IMR-90 (cell line): ENCODE measurements at regions not wholly inside any gene's neighbourhood (a gene's known extent, or its start where the extent isn't known, plus 50 kb on each side); places are given as distances from the start of the nearest gene placed in this dataset.

Experiments
- ATAC-seq: fragments of 200-7000 bp; cut with Tn5 transposase; 2 replicates; pipeline ENCODE4 v1.9.1; 2020; ENCODE audit warnings: low read depth, mild to moderate bottlenecking, moderate library complexity
- BruUV-seq: library from RNA; stranded (reverse); fragments of 400-500 nt; replicated peaks from 2 replicates; lab custom pipeline; 2021; lab: Mats Ljungman, UMichigan
- CTCF ChIA-PET: fragments of 300-600 bp; formaldehyde crosslinking; extraction: SDS; loops from one replicate; lab custom pipeline; 2021; ENCODE audit warnings: antibody characterized with exemption; lab: Yijun Ruan, JAX
- POLR2A ChIA-PET: fragments of 300-600 bp; sonication (Branson Sonifier 250); formaldehyde crosslinking; loops from one replicate; lab custom pipeline; 2022; ENCODE audit warnings: antibody characterized with exemption; ENCODE audit not compliant: unreplicated experiment; lab: Charles Lee
- DNase-seq: peaks from one replicate; pipeline ENCODE4 v3.0.0; 2013
- H2AFZ ChIP-seq: replicated peaks from 2 replicates; pipeline ENCODE3; 2013; ENCODE audit warnings: low read length, mild to moderate bottlenecking; ENCODE audit not compliant: poor library complexity
- H2AK5ac ChIP-seq: 2 replicates; pipeline ENCODE4 v1.6.1; 2013; ENCODE audit warnings: low read depth, low read length, inconsistent platforms
- H2AK9ac ChIP-seq: replicated peaks from 2 replicates; pipeline ENCODE3; 2013; ENCODE audit warnings: mild to moderate bottlenecking, low read depth, low read length, moderate library complexity; ENCODE audit not compliant: poor library complexity
- H2BK120ac ChIP-seq: 2 replicates; pipeline ENCODE4 v1.6.1; 2013; ENCODE audit warnings: low read depth, low read length, inconsistent platforms
- H2BK15ac ChIP-seq: 3 replicates; pipeline ENCODE4 v1.6.1; 2013; ENCODE audit warnings: low read depth, low read length, inconsistent platforms
- H2BK20ac ChIP-seq: 2 replicates; pipeline ENCODE4 v1.6.1; 2013; ENCODE audit warnings: low read depth, mild to moderate bottlenecking, inconsistent platforms, low read length, moderate library complexity
- H2BK5ac ChIP-seq: 2 replicates; pipeline ENCODE4 v1.6.1; 2013; ENCODE audit warnings: mild to moderate bottlenecking, low read depth, low read length, inconsistent platforms; ENCODE audit not compliant: poor library complexity, severe bottlenecking
- H3K14ac ChIP-seq: replicated peaks from 2 replicates; pipeline ENCODE4 v1.6.1; 2013; ENCODE audit warnings: low read depth, low read length, inconsistent platforms
- H3K18ac ChIP-seq: 2 replicates; pipeline ENCODE4 v1.6.1; 2013; ENCODE audit warnings: low read depth, low read length, control low read depth
- H3K23ac ChIP-seq: 2 replicates; pipeline ENCODE4 v1.6.1; 2013; ENCODE audit warnings: low read depth, low read length, inconsistent platforms
- H3K27ac ChIP-seq: 2 replicates; pipeline ENCODE4 v1.5.1; 2013; ENCODE audit warnings: mild to moderate bottlenecking, control low read depth, low read length; ENCODE audit not compliant: insufficient read depth
- H3K27me3 ChIP-seq: 2 replicates; pipeline ENCODE4 v1.6.1; 2013; ENCODE audit warnings: low read length; ENCODE audit not compliant: control insufficient read depth, insufficient read depth
- H3K36me3 ChIP-seq: 2 replicates; pipeline ENCODE4 v1.6.1; 2013; ENCODE audit warnings: low read length, mixed read lengths; ENCODE audit not compliant: control insufficient read depth, insufficient read depth
- H3K4ac ChIP-seq: 2 replicates; pipeline ENCODE4 v1.6.1; 2013; ENCODE audit warnings: low read depth, low read length, inconsistent platforms
- H3K4me1 ChIP-seq: 2 replicates; pipeline ENCODE4 v1.6.1; 2013; ENCODE audit warnings: low read length, mixed read lengths; ENCODE audit not compliant: control insufficient read depth, insufficient read depth
- H3K4me2 ChIP-seq: 2 replicates; pipeline ENCODE4 v1.6.1; 2013; ENCODE audit warnings: low read depth, mild to moderate bottlenecking, control low read depth, low read length, moderate library complexity
- H3K4me3 ChIP-seq: 2 replicates; pipeline ENCODE4 v1.5.1; 2013; ENCODE audit warnings: low read depth, mild to moderate bottlenecking, control low read depth, low read length, moderate library complexity; ENCODE audit not compliant: insufficient read depth
- H3K56ac ChIP-seq: 2 replicates; pipeline ENCODE4 v1.6.1; 2013; ENCODE audit warnings: low read length, inconsistent platforms; ENCODE audit not compliant: insufficient read depth; ENCODE audit errors: extremely low read depth
- H3K79me1 ChIP-seq, 2 experiments: 2 replicates each; pipeline ENCODE4 v1.6.1; 2013; ENCODE audit warnings: low read length in 2 of 2, inconsistent platforms in 1 of 2, low read depth in 1 of 2
- H3K9ac ChIP-seq: 2 replicates; pipeline ENCODE4 v1.6.1; 2013; ENCODE audit warnings: low read depth, low read length, control low read depth
- H3K9me1 ChIP-seq: 2 replicates; pipeline ENCODE4 v1.6.1; 2013; ENCODE audit warnings: low read length, inconsistent platforms; ENCODE audit not compliant: insufficient read depth
- H3K9me3 ChIP-seq: 2 replicates; pipeline ENCODE4 v1.6.1; 2013; ENCODE audit warnings: low read length; ENCODE audit not compliant: control insufficient read depth, insufficient read depth
- H4K20me1 ChIP-seq: 2 replicates; pipeline ENCODE4 v1.6.1; 2013; ENCODE audit warnings: low read length, inconsistent platforms; ENCODE audit not compliant: insufficient read depth
- H4K5ac ChIP-seq: 2 replicates; pipeline ENCODE4 v1.6.1; 2013; ENCODE audit warnings: mild to moderate bottlenecking, low read depth, low read length, control low read depth
- H4K8ac ChIP-seq, 2 experiments: 2 replicates each; pipeline ENCODE4 v1.6.1; 2013; ENCODE audit warnings: low read depth in 2 of 2, low read length in 2 of 2, control low read depth in 1 of 2, inconsistent platforms in 1 of 2
- H4K91ac ChIP-seq: 2 replicates; pipeline ENCODE4 v1.6.1; 2013; ENCODE audit warnings: low read depth, low read length, inconsistent platforms; ENCODE audit not compliant: insufficient read depth
- BHLHE40 ChIP-seq: fragments of 150-350 bp; IDR thresholded peaks from 2 replicates; pipeline ENCODE4 v1.6.1; 2016; ENCODE audit warnings: mild to moderate bottlenecking, low read depth, low read length
- CEBPB ChIP-seq: IDR thresholded peaks from 2 replicates; pipeline ENCODE4 v1.6.1; 2012; ENCODE audit warnings: low read depth, low read length, improper control_type of control experiment
- CHD1 ChIP-seq: IDR thresholded peaks from 2 replicates; pipeline ENCODE4 v1.6.1; 2012; ENCODE audit warnings: low read depth, low read length, improper control_type of control experiment
- FOS ChIP-seq: fragments of 150-350 bp; IDR thresholded peaks from 2 replicates; pipeline ENCODE4 v1.6.1; 2016; ENCODE audit warnings: low read depth, low read length
- MAFK ChIP-seq: IDR thresholded peaks from 2 replicates; pipeline ENCODE4 v1.6.1; 2012; ENCODE audit warnings: low read depth, low read length, improper control_type of control experiment
- MAZ ChIP-seq: IDR thresholded peaks from 2 replicates; pipeline ENCODE4 v1.6.1; 2012; ENCODE audit warnings: low read depth, mild to moderate bottlenecking, low read length, improper control_type of control experiment, moderate library complexity, borderline replicate concordance
- NFE2L2 ChIP-seq: fragments of 150-350 bp; IDR thresholded peaks from 2 replicates; pipeline ENCODE4 v1.6.1; 2016; ENCODE audit warnings: low read depth, mild to moderate bottlenecking, low read length
- POLR2A ChIP-seq: IDR thresholded peaks from 2 replicates; pipeline ENCODE4 v1.6.1; 2012; ENCODE audit warnings: mild to moderate bottlenecking, low read depth, low read length
- RAD21 ChIP-seq: IDR thresholded peaks from 2 replicates; pipeline ENCODE4 v1.6.1; 2012; ENCODE audit warnings: low read length, improper control_type of control experiment
- RCOR1 ChIP-seq: IDR thresholded peaks from 2 replicates; pipeline ENCODE4 v1.6.1; 2012; ENCODE audit warnings: mild to moderate bottlenecking, low read length, improper control_type of control experiment; ENCODE audit not compliant: insufficient replicate concordance
- RFX5 ChIP-seq: IDR thresholded peaks from 2 replicates; pipeline ENCODE4 v1.8.0; 2012; ENCODE audit warnings: low read depth, mild to moderate bottlenecking, low read length, moderate library complexity
- WGBS, 2 experiments: methylation state at CpG; one replicate each; pipeline versions ENCODE4 v1.1.5 to v1.1.7; 2013; ENCODE audit warnings: missing lambda C conversion rate in 2 of 2; ENCODE audit not compliant: insufficient read length in 1 of 2; ENCODE audit errors: extremely low coverage in 2 of 2; 5-methylcytosine and 5-hydroxymethylcytosine counted together
- dilution Hi-C: fragments of 300-500 bp; cut with HindIII; formaldehyde crosslinking; loops from one replicate; pipeline ENCODE4 v1.14.3; 2018; ENCODE audit warnings: low sequenced_read_pairs; ENCODE audit not compliant: unreplicated experiment
- in situ Hi-C: fragments of 300-500 bp; cut with MboI; formaldehyde crosslinking; loops from 3 replicates; pipeline ENCODE4 v1.14.3; 2019; ENCODE audit warnings: low sequenced_read_pairs, inconsistent platforms, mixed read lengths
- intact Hi-C: fragments of 100-400 bp; cut with micrococcal nuclease; formaldehyde crosslinking; loops from 2 replicates; pipeline ENCODE4 v1.10.0; 2022
- TF ChIP-seq, protein P1 (sequence below): fragments of 150-350 bp; IDR thresholded peaks from 2 replicates; pipeline ENCODE4 v1.6.1; 2016; ENCODE audit warnings: low read depth, mild to moderate bottlenecking, low read length, moderate library complexity, borderline replicate concordance
- TF ChIP-seq, protein P2 (sequence below): fragments of 150-350 bp; IDR thresholded peaks from 2 replicates; pipeline ENCODE4 v1.6.1; 2017; ENCODE audit warnings: mild to moderate bottlenecking, antibody characterized with exemption, low read length, low read depth

DNA sequence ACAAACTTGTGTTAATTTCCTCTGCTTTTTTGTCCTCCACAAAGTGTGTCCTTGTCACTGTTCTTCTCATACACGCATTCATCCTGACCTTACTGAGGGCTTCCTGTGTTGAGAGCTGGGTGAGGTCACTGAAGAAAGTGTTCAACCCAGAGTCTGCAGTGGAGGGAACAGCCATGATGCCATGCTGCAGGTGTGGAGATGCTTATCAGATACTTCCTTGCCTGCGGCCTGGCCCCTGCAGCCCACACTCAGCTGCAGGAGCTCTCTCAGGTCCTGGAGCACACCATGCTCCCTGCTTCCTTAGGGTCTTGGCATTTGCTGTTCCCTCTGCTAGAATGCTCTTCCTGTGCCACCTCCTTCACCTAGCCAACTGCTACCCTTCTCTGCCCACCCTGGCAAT lies 108.1 kb upstream of the SPRY4 start:
- H3K27me3 ChIP-seq = no peaks in the 10 kb centered on the region
- no TSS peak for BruUV-seq
- H4K8ac ChIP-seq = peak overlapping the region; percentile 11 to 86; a peak in 2 of 4 replicates
- H3K4me2 ChIP-seq = no peak overlapping the region
- 100% methylated on average over 1 of the region's 2 CpGs; no CpG with 5 or more reads in 1 of the 2 experiments for WGBS, 2 experiments
- in situ Hi-C loops (no loop called here), intact Hi-C loops (loop anchor here (10.0 kb wide), 1 partner anchor 278 kb away; no protein-coding TSS in a partner anchor), dilution Hi-C loops (no loop called here)
- H3K79me1 ChIP-seq = 0 out of 4 replicates have a peak, but pooled peaks cover 0 to 6% of the 10 kb centered on the region in 2 experiments
- no peaks in the 10 kb centered on the region for H3K9me3 ChIP-seq
- POLR2A ChIA-PET = no interaction called here
- TF ChIP-seq NFE2L2 = no peak
- TF ChIP-seq, protein P1, sequence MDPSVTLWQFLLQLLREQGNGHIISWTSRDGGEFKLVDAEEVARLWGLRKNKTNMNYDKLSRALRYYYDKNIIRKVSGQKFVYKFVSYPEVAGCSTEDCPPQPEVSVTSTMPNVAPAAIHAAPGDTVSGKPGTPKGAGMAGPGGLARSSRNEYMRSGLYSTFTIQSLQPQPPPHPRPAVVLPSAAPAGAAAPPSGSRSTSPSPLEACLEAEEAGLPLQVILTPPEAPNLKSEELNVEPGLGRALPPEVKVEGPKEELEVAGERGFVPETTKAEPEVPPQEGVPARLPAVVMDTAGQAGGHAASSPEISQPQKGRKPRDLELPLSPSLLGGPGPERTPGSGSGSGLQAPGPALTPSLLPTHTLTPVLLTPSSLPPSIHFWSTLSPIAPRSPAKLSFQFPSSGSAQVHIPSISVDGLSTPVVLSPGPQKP = no peak
- no peak for TF ChIP-seq RAD21
- TF ChIP-seq RCOR1 = no peak
- no peak for TF ChIP-seq RFX5
- no peak for TF ChIP-seq BHLHE40
- TF ChIP-seq, protein P2, sequence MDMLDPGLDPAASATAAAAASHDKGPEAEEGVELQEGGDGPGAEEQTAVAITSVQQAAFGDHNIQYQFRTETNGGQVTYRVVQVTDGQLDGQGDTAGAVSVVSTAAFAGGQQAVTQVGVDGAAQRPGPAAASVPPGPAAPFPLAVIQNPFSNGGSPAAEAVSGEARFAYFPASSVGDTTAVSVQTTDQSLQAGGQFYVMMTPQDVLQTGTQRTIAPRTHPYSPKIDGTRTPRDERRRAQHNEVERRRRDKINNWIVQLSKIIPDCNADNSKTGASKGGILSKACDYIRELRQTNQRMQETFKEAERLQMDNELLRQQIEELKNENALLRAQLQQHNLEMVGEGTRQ = no peak
- TF ChIP-seq MAZ = no peak
- TF ChIP-seq POLR2A = no peak
- no peak for TF ChIP-seq MAFK
- no peak for TF ChIP-seq CHD1
- TF ChIP-seq CEBPB = no peak
- TF ChIP-seq FOS = no peak
- peaks cover 11% of the 10 kb centered on the region for H3K4me1 ChIP-seq
- H3K56ac ChIP-seq = no peak overlapping the region
- H3K18ac ChIP-seq = no peak overlapping the region
- H2BK5ac ChIP-seq = no peak overlapping the region
- H2BK15ac ChIP-seq = no peak overlapping the region
- peak overlapping the region; percentile 26; the same call in 1 of the 2 replicates for H3K14ac ChIP-seq
- H4K20me1 ChIP-seq = no peaks in the 10 kb centered on the region
- no peak overlapping the region for H3K9ac ChIP-seq
- peak overlapping the region; percentile 91 for H2BK120ac ChIP-seq
- peaks cover 12% of the 10 kb centered on the region for H3K9me1 ChIP-seq
- H3K4ac ChIP-seq = peak overlapping the region; percentile 20
- no peak overlapping the region for H4K5ac ChIP-seq
- H3K4me3 ChIP-seq = no peak overlapping the region
- peak overlapping the region; percentile 40 for H2AFZ ChIP-seq
- no peaks in the 10 kb centered on the region for H3K36me3 ChIP-seq
- ATAC-seq (no peak), DNase-seq (no peak)
- peak overlapping the region; percentile 18; the same call in 1 of the 2 replicates for H3K23ac ChIP-seq
- no peak overlapping the region for H2AK9ac ChIP-seq
- H3K27ac ChIP-seq = no peak overlapping the region
- peak overlapping the region; percentile 85; the same call in 1 of the 2 replicates for H2BK20ac ChIP-seq
- peak overlapping the region; percentile 34; the same call in 1 of the 2 replicates for H4K91ac ChIP-seq
- peak overlapping the region; percentile 1 for H2AK5ac ChIP-seq
- CTCF ChIA-PET = no interaction called here
